NCI-H1105 treated with DMSO at 0.1 percent for 48 hours (cell line): ENCODE measurements at regions not wholly inside any gene's neighbourhood (a gene's known extent, or its start where the extent isn't known, plus 50 kb on each side); places are given as distances from the start of the nearest gene placed in this dataset.

ENCODE experiments used
- DNase-seq: peaks from one replicate; lab custom pipeline; 2025; lab: John Stamatoyannopoulos, UW

DNA sequence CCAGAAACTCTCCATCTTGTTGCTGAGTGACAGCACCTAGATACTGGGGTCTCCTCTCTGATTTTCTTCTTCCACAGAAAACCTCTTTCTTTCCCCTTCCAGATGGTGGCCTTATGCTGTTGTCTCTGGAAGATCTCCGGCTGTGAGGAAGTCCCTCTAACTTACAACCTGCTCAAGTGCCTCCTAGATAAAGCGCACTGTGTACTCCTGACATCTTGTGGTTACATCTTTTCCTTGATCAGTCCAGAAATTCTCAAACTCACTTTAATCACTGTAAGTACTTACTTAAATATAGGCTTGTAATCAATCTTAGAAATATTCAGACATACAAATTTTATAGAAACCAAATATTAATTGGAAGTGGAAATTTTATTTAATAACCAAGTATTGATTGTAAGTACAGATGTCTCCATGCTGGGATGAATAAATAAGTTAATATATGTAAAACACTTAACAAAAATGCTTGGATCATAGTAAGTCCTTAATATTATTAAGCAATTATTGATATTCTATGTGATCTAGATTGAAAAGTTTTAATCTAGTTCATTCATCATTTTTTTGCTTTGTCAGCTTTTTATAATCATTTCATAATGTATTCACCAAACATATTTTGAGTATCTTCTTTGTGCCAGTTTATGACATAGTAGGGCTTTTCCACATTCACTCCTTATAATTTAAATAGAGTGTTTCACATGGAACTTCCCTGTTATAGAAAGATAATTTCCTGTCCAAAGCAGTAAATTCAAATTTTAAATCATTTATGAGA, 1381.4 kb upstream of the CDH6 start:
- DNase-seq = no peak

GRCh38 chr5:29805804-29806203, 1387.7 kb upstream of the CDH6 start:
- DNase-seq = no peak

DNA sequence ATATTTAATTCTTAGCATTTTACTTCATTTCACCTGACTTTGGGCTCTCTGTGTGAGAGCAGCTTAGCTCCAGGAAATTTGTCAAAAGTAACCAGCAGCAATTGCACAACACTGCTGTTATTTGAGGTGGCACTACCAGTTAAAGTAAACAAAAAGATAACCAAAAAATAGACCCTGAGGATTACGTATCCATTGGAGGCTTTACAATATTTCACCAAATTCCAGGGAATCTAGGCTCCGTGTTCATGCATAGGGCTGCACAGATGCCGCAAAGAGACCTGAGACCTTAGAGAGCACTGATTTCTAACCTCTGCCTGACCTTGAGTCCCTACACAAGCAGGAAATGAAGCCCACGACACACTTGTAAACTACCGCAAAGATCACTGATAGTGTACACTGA, 1392.7 kb upstream of the CDH6 start:
- DNase-seq = no peak

- no peak for DNase-seq
These were observed 1397.5 kb upstream of the CDH6 start for GRCh38 chr5:29796013-29796412.

GRCh38 chr5:29795096-29795652, 1398.3 kb upstream of the CDH6 start:
- DNase-seq = no peak

DNA sequence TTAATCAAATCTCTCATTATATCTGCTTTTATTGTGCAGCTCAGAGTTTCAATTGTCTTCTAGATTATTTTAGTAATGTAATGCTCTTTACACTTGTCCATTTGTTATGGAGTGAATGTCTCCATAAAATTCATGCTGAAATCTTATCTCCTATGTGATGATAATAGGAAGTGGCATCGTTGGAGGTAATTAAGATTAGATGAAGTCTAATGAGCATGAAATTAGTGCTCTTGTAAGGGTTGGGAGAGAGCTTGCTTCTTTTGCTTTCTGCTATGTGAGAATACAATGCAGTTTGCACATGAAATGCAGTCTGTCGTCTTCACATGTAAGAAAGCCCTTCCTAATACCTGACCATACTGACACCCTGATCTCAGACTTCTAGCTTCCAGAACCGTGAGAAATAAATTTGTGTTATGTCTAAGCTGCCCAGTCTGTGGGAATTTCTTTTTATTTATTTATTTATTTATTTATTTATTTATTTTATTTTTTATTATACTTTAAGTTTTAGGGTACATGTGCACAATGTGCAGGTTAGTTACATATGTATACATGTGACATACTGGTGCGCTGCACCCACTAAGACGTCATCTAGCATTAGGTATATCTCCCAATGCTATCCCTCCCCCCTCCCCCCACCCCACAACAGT, 1399.2 kb upstream of the CDH6 start:
- no peak for DNase-seq

- DNase-seq = no peak
These were observed 1403.2 kb upstream of the CDH6 start for GRCh38 chr5:29790281-29790680.

DNA sequence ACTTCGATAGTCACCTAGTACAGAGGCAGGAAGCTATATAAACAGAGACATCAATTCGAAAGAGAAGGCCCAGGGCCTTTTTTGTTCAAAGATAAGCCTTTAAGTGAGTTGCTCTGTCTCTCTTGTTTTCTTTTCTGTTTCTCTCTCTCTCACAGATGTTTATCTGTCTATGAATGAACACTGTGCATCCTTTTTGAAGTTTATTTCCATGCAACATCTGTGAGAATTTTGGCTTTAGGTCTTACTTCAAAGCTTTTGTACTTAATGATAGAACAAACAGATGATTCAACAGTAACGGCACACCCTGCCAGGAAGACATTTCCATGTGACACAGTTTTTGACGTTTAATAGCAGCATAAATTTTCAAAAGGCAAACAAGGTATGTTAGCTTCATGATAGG, 1413.1 kb upstream of the CDH6 start:
- no peak for DNase-seq

DNA sequence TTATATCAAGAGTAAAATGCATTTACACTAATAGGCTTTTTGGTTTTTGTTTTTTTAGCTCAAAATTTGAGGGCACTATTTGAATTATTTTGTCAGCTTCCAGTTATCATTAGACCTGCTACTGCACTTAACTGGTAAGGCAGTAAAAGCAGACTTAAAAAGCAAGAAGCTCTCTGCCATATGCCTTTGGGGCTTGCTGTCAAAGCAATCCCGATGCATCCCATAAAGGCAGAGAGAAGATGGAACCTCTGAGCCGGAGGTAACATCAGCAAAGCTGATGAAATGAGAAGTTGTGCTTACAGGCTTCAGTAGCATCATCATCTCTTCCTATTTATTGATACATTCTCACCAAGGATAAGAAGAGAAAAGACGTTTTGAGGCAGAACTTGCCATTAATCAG, 1414.3 kb upstream of the CDH6 start:
- DNase-seq = no peak

- DNase-seq = no peak
These were observed 1416.1 kb upstream of the CDH6 start for GRCh38 chr5:29777373-29777772.

DNA sequence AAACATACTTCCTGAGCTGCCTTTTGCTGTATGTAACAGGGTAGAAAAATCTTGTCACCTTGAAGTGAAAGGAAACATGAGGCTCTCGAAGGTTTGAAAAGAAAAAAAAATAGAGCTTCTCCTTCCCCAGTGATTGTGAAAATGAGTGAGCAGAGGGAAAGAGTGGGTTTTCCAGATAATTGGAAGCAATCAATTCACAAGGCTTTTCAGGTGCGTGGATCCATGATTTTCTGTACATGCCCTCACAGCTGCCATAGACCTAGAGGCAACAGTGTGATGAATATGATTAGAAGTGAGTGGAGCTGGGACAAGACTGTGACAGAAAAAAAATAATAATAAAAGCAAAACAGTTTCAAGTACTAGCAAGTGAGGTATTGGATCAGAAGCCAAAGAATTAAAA, 1422.5 kb upstream of the CDH6 start:
- DNase-seq = no peak

- DNase-seq = no peak
These were observed 1424.0 kb upstream of the CDH6 start for GRCh38 chr5:29769474-29769873.

DNA sequence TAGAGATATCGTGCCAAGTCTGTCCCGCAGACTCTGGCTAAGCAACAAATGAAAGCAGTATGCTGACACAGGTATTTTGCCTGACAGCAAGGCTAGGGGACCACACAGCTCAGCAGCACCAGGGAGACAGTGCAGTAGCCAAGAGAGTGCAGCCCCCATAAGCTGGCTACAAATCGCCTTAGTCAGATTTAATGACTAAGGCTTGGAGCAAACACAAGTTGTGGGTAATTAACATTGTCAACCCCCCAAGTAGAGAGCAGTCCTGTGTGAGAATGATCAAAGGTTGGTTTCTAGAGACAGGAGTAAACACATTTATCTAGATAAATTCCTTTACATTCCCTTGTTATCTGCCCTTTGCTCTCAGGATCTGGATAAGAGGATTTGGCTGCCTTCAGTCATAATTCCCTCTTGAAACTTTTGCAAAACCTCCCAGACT, 1434.5 kb upstream of the CDH6 start:
- DNase-seq = no peak

GRCh38 chr5:29750453-29750852, 1443.0 kb upstream of the CDH6 start:
- DNase-seq = no peak

DNA sequence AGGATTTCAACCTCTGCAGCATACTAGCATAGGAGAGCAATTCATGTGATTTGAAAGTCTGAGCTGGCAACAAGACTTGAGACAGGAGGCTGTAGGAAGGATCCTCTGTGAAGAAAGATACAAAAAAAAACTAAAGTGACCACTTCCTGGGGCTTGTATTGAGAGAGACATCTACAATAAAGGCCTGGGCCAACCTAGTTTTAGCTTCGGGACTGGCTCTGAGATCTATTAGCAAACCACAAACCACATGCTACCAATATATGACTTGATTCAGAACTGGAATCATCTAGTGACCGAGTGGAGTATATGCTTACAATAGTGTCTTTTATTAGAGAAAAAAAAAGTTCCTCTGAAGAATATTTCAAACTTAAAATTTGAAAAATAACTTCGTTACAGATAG, 1448.9 kb upstream of the CDH6 start:
- no peak for DNase-seq

DNA sequence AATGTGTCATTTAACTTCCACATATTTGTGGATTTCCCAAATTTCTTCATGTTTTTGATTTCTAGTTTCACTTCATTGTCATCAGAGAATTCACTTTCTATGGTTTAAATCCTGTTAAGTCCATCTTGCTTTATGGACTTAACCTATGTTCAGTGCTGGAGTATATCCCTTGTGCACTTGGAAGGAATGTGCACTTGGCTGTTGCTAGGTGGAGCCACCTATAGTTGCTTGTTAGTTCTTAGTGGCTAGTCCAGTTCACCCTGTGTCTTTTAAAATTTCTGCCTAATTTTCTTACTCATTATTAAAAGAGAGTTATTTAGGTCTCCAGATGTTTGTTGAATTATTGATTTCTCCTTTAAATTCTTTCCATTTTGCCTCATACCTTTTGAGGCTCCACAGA, 1472.5 kb upstream of the CDH6 start:
- DNase-seq = no peak

DNA sequence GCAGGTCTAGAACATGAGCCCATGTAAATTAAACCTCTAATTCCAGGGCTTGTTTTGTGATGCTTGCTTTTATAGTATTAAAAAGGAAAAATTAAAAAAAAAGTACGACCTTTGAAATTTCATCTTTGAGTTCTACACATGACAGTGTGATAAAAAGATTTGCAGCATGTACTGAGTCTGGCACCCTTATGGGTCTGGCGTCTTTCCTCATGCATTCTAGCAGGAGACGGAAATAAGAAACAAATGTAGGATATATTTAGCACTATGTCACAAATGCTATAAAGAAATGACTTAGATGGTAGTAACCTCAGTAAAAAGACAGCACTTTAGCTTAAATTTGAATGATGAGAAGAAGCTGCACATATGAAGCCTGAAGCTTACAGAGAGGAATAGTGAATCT, 1474.3 kb upstream of the CDH6 start:
- no peak for DNase-seq

- no peak for DNase-seq
These were observed 1478.3 kb upstream of the CDH6 start for GRCh38 chr5:29715167-29715566.

DNA sequence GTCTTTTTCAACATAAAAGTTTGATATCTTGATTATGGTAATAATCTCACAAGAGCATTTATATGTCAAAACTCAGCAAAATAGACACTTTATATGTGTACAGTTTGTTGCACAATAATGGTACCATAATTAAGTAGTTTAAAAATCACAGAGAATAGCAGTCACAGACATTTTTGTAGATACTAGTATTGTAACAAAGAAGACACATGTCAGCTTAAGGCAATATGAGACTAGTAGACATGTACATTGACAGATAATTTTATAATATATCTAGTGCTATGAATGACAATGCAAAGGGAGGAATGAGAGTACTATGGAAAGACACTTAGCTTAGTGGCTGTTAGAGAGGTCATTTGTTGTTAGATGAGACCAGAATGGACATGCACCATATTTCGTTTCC, 1490.6 kb upstream of the CDH6 start:
- no peak for DNase-seq

DNA sequence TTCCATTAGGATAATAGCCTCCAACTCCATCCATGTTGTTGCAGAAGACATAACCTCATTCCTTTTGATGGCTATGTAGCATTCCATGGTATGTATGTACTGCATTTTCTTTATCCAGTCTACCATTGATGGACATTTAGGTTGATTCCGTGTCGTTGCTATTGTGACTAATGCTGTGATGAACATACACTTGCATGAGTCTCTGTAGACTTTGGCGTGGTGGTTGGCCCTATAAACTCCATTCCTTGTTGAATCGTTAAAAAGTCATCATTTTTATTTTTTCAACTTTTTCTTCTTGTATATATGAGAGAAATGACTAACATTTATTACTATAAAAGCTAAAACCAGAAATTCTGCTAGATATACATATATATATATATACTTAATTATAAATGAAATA, 1491.9 kb upstream of the CDH6 start:
- no peak for DNase-seq

DNA sequence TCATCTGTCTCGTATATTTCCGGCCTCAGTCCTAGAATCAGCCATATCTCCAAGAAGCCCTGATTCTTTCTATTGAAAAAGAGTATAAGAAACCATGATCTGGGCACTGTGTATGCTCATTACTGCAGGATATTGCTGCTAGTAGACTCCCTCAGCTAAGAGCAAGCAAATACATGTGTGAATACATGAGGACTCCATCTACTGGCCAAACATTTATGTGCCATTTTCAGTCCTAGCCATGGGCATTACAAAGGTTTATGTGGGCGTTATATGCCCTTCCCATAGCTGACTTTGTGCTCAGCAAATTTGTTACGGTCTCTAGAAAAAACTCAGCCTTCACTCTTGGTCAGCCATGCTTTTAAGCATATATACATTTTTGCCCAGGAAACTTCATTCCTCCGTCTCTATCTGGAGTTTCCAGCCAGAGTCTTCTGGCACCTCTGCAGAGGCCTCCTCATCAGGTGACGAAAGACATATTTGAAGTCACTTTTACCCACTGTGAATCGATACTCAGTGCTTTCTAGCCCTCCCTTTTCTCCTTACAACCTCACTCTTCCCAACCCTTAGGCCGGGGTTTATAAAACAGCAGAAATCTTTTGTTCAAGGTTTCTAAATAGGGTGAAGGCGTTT, 1495.6 kb upstream of the CDH6 start:
- peak; percentile 34 for DNase-seq

GRCh38 chr5:29697278-29697677, 1496.2 kb upstream of the CDH6 start:
- no peak for DNase-seq

DNA sequence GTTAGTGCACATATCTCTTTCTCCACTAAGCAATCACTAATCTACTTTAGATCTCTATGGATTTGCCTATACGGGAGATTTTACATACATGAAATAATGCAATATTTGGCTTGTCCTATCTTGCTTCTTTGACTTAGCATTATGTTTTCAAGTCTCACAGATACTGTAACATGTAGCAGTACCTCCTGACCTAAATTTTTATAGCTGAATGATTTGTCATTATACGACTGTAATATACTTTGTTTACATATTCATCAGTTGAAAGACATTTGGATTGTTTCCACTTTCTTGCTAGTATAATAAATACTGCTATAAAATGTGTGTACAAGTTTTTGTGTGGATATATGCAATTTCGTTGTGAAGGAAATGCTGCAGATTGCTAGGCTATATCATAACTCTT, 1520.8 kb upstream of the CDH6 start:
- DNase-seq = no peak
